Neural cell (in vitro differentiated cells): ENCODE measurements at regions not wholly inside any gene's neighbourhood (a gene's known extent, or its start where the extent isn't known, plus 50 kb on each side); places are given as distances from the start of the nearest gene placed in this dataset.

ENCODE experiments used
- EZH2 ChIP-seq: fragments of 200-600, 300-800 bp; shearing (Covaris generic), sonication (generic); IDR thresholded peaks from 2 replicates; pipeline ENCODE4 v1.6.1; 2014; ENCODE audit warnings: antibody characterized with exemption, low read length, borderline replicate concordance, mild to moderate bottlenecking; ENCODE audit not compliant: insufficient read depth, poor library complexity, severe bottlenecking
- TF ChIP-seq, protein P1 (sequence below): fragments of 450-650 bp; IDR thresholded peaks from 2 replicates; pipeline ENCODE4 v1.5.1; 2014; ENCODE audit warnings: antibody characterized with exemption, mild to moderate bottlenecking, moderate library complexity; ENCODE audit not compliant: poor library complexity, severe bottlenecking

DNA sequence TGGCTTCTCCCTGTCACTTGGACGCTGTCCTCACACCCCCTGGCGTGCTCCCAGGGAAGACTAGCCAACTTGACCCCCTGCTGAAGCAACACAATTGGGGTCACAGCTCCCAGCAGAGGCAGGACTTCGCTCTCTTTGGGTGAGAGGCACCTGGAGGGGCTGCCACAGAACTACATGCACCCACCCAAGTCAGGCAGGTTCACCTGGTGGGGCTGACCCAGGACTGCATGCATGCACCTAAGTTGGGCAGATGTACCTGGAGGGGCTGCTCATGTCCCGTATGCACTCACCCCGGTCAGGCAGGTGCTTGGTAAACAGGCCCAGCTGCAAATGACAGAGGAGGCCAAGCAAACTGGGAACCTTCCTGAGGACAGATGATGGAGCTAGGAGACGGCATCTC, 154.3 kb upstream of the RPS6KA2 start:
- TF ChIP-seq EZH2: no peak
- TF ChIP-seq, protein P1, sequence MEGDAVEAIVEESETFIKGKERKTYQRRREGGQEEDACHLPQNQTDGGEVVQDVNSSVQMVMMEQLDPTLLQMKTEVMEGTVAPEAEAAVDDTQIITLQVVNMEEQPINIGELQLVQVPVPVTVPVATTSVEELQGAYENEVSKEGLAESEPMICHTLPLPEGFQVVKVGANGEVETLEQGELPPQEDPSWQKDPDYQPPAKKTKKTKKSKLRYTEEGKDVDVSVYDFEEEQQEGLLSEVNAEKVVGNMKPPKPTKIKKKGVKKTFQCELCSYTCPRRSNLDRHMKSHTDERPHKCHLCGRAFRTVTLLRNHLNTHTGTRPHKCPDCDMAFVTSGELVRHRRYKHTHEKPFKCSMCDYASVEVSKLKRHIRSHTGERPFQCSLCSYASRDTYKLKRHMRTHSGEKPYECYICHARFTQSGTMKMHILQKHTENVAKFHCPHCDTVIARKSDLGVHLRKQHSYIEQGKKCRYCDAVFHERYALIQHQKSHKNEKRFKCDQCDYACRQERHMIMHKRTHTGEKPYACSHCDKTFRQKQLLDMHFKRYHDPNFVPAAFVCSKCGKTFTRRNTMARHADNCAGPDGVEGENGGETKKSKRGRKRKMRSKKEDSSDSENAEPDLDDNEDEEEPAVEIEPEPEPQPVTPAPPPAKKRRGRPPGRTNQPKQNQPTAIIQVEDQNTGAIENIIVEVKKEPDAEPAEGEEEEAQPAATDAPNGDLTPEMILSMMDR: no peak
